ENCODE measurements at regions not wholly inside any gene's neighbourhood (a gene's known extent, or its start where the extent isn't known, plus 50 kb on each side); places are given as distances from the start of the nearest gene placed in this dataset.
"Not testable (repeated sequence)": the region's sequence is repeated elsewhere in the genome, so short reads cannot be mapped to it uniquely, and the experiment has no call there.

DNA sequence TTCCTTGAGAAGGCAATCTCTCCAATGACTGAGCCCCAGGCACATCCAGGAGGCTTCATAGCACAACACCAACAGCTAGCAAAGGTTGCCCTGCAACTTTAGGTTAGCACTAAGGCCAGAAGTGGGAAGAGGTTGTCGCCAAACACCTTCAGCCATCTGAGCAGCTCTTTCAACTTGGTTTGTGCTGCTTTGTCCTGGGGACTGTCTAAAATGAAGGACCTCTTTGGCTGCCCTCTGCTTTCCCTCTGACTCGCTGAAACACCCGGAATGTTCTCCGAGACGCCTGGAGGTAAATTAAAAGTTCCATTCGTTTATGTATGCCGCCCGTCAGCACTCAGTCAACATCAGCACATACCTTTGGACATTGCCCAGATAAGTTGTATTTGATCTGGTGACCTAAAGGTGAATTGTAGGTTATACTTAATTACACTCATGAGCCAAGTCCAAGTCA, 121.2 kb upstream of the NR2F2 start:
- H3K4me1 ChIP-seq (ENCODE audit: control insufficient read depth, insufficient read depth, low read length): no peaks in the 10 kb centered on the region
- H3K36me3 ChIP-seq (ENCODE audit: control insufficient read depth, insufficient read depth, low read length): no peaks in the 10 kb centered on the region
- H3K4me3 ChIP-seq (ENCODE audit: low read depth, low read length): no peak overlapping the region
- no peaks in the 10 kb centered on the region for H3K27me3 ChIP-seq (ENCODE audit: control insufficient read depth, insufficient read depth, low read length)
- no peaks in the 10 kb centered on the region for H3K9me3 ChIP-seq (ENCODE audit: control insufficient read depth, insufficient read depth, low read length)
- H3K9ac ChIP-seq (ENCODE audit: low read depth, low read length): no peak overlapping the region
- peak overlapping the region; percentile 28 for H3K27ac ChIP-seq (ENCODE audit: low read depth, low read length)

DNA sequence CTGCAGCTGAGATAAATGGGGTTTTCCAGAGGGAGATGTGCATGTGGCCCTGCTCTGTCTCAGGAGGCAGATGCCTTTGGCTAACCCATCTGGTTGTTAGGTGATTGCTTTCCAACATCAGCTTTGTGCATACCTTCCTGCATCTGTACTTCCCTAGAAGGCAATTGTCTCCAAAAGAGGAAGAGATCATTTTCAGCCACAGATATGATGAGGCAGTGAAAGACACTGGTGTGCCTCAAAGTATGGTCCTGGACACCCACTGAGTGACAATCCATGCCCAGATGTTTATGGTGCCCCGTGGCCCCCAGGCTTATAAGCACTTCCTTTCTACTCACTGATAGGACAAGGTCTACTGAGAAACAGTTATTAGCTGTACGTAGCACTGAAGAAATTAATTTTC, 117.5 kb upstream of the NR2F2 start:
- H3K36me3 ChIP-seq (ENCODE audit: control insufficient read depth, insufficient read depth, low read length): no peaks in the 10 kb centered on the region
- H3K4me3 ChIP-seq (ENCODE audit: low read depth, low read length): no peak overlapping the region
- H3K4me1 ChIP-seq (ENCODE audit: control insufficient read depth, insufficient read depth, low read length): no peaks in the 10 kb centered on the region
- H3K27me3 ChIP-seq (ENCODE audit: control insufficient read depth, insufficient read depth, low read length): no peaks in the 10 kb centered on the region
- no peaks in the 10 kb centered on the region for H3K9me3 ChIP-seq (ENCODE audit: control insufficient read depth, insufficient read depth, low read length)
- no peak overlapping the region for H3K9ac ChIP-seq (ENCODE audit: low read depth, low read length)
- H3K27ac ChIP-seq (ENCODE audit: low read depth, low read length): no peak overlapping the region

- Histone ChIP-seq H3K9ac (ENCODE audit: low read depth, low read length) (no peak overlapping the region), H3K27ac (ENCODE audit: low read depth, low read length) (no peak overlapping the region), H3K4me3 (ENCODE audit: low read depth, low read length) (no peak overlapping the region), H3K27me3 (ENCODE audit: control insufficient read depth, insufficient read depth, low read length) (no peaks in the 10 kb centered on the region), H3K4me1 (ENCODE audit: control insufficient read depth, insufficient read depth, low read length) (no peaks in the 10 kb centered on the region), H3K9me3 (ENCODE audit: control insufficient read depth, insufficient read depth, low read length) (no peaks in the 10 kb centered on the region), H3K36me3 (ENCODE audit: control insufficient read depth, insufficient read depth, low read length) (no peaks in the 10 kb centered on the region)
These were observed 116.6 kb upstream of the NR2F2 start for GRCh38 chr15:96213896-96214295.

- H3K4me3 ChIP-seq (ENCODE audit: low read depth, low read length); H3K4me1 ChIP-seq (ENCODE audit: control insufficient read depth, insufficient read depth, low read length); H3K9ac ChIP-seq (ENCODE audit: low read depth, low read length); H3K36me3 ChIP-seq (ENCODE audit: control insufficient read depth, insufficient read depth, low read length); H3K27me3 ChIP-seq (ENCODE audit: control insufficient read depth, insufficient read depth, low read length); H3K9me3 ChIP-seq (ENCODE audit: control insufficient read depth, insufficient read depth, low read length); H3K27ac ChIP-seq (ENCODE audit: low read depth, low read length): not testable (repeated sequence)
These were observed 114.0 kb upstream of the NR2F2 start for GRCh38 chr15:96216481-96216880.

DNA sequence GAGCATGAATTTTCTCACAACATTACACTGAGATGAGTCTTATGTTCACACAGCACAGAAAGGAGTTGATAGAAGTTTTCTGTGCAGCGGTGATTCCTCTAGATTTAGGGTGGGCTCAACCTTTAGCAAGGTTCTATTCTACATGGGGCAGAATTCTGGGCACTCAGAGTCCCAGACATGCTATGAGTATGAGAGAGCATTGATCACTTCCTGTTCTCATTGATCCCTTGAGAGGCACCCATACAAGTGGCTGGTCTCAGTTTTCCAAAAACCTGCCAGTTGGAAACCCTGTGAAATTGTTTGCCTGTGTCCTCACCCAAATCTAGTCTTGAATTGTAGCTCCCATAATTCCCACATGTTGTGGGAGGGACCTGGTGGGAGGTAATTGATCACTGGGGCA, 112.5 kb upstream of the NR2F2 start:
- no peaks in the 10 kb centered on the region for H3K27me3 ChIP-seq (ENCODE audit: control insufficient read depth, insufficient read depth, low read length)
- no peak overlapping the region for H3K9ac ChIP-seq (ENCODE audit: low read depth, low read length)
- no peaks in the 10 kb centered on the region for H3K9me3 ChIP-seq (ENCODE audit: control insufficient read depth, insufficient read depth, low read length)
- no peak overlapping the region for H3K4me3 ChIP-seq (ENCODE audit: low read depth, low read length)
- H3K36me3 ChIP-seq (ENCODE audit: control insufficient read depth, insufficient read depth, low read length): no peaks in the 10 kb centered on the region
- no peaks in the 10 kb centered on the region for H3K4me1 ChIP-seq (ENCODE audit: control insufficient read depth, insufficient read depth, low read length)
- no peak overlapping the region for H3K27ac ChIP-seq (ENCODE audit: low read depth, low read length)

- no peak overlapping the region for H3K9ac ChIP-seq (ENCODE audit: low read depth, low read length)
- H3K27me3 ChIP-seq (ENCODE audit: control insufficient read depth, insufficient read depth, low read length): peaks cover 2% of the 10 kb centered on the region; the same call in 1 of the 2 replicates
- no peak overlapping the region for H3K27ac ChIP-seq (ENCODE audit: low read depth, low read length)
- H3K9me3 ChIP-seq (ENCODE audit: control insufficient read depth, insufficient read depth, low read length): no peaks in the 10 kb centered on the region
- no peak overlapping the region for H3K4me3 ChIP-seq (ENCODE audit: low read depth, low read length)
- no peaks in the 10 kb centered on the region for H3K36me3 ChIP-seq (ENCODE audit: control insufficient read depth, insufficient read depth, low read length)
- H3K4me1 ChIP-seq (ENCODE audit: control insufficient read depth, insufficient read depth, low read length): no peaks in the 10 kb centered on the region
These were observed 111.7 kb upstream of the NR2F2 start for GRCh38 chr15:96218623-96219455.

DNA sequence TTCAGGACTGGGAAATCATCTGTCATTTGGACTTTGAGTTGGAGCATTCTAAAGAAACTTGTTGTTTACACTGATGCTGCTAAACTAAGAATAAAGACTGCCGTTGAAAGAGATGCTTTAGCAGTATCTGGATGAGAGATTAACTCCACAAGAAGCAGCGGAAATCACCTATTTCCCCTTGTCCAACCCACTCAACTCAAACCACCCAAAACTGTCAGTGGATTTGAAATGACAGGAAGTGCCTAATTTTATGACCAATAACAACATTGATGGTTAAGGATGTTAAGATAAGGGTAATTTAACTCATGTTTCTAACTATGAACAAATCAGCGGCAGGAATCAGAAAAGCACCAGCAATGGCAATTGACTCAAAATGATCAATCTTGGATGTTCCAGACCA, 110.8 kb upstream of the NR2F2 start:
- Histone ChIP-seq H3K27ac (ENCODE audit: low read depth, low read length) (no peak overlapping the region), H3K4me3 (ENCODE audit: low read depth, low read length) (no peak overlapping the region), H3K4me1 (ENCODE audit: control insufficient read depth, insufficient read depth, low read length) (no peaks in the 10 kb centered on the region), H3K27me3 (ENCODE audit: control insufficient read depth, insufficient read depth, low read length) (peaks cover 5% of the 10 kb centered on the region; the same call in 1 of the 2 replicates), H3K9ac (ENCODE audit: low read depth, low read length) (no peak overlapping the region), H3K9me3 (ENCODE audit: control insufficient read depth, insufficient read depth, low read length) (no peaks in the 10 kb centered on the region), H3K36me3 (ENCODE audit: control insufficient read depth, insufficient read depth, low read length) (no peaks in the 10 kb centered on the region)

GRCh38 chr15:96220657-96221056, 109.8 kb upstream of the NR2F2 start:
- Histone ChIP-seq H3K4me3 (ENCODE audit: low read depth, low read length) (no peak overlapping the region), H3K36me3 (ENCODE audit: control insufficient read depth, insufficient read depth, low read length) (no peaks in the 10 kb centered on the region), H3K9me3 (ENCODE audit: control insufficient read depth, insufficient read depth, low read length) (no peaks in the 10 kb centered on the region), H3K27ac (ENCODE audit: low read depth, low read length) (no peak overlapping the region), H3K27me3 (ENCODE audit: control insufficient read depth, insufficient read depth, low read length) (peaks cover 5% of the 10 kb centered on the region; the same call in 1 of the 2 replicates), H3K9ac (ENCODE audit: low read depth, low read length) (no peak overlapping the region), H3K4me1 (ENCODE audit: control insufficient read depth, insufficient read depth, low read length) (no peaks in the 10 kb centered on the region)

GRCh38 chr15:96222981-96223380, 107.5 kb upstream of the NR2F2 start:
- H3K4me1 ChIP-seq (ENCODE audit: control insufficient read depth, insufficient read depth, low read length): no peaks in the 10 kb centered on the region
- H3K9ac ChIP-seq (ENCODE audit: low read depth, low read length): no peak overlapping the region
- peaks cover 5% of the 10 kb centered on the region; the same call in 1 of the 2 replicates for H3K27me3 ChIP-seq (ENCODE audit: control insufficient read depth, insufficient read depth, low read length)
- no peaks in the 10 kb centered on the region for H3K9me3 ChIP-seq (ENCODE audit: control insufficient read depth, insufficient read depth, low read length)
- H3K4me3 ChIP-seq (ENCODE audit: low read depth, low read length): no peak overlapping the region
- no peaks in the 10 kb centered on the region for H3K36me3 ChIP-seq (ENCODE audit: control insufficient read depth, insufficient read depth, low read length)
- H3K27ac ChIP-seq (ENCODE audit: low read depth, low read length): no peak overlapping the region

- Histone ChIP-seq H3K27ac (ENCODE audit: low read depth, low read length) (no peak overlapping the region), H3K4me1 (ENCODE audit: control insufficient read depth, insufficient read depth, low read length) (no peaks in the 10 kb centered on the region), H3K9me3 (ENCODE audit: control insufficient read depth, insufficient read depth, low read length) (no peaks in the 10 kb centered on the region), H3K27me3 (ENCODE audit: control insufficient read depth, insufficient read depth, low read length) (peaks cover 5% of the 10 kb centered on the region; the same call in 1 of the 2 replicates), H3K4me3 (ENCODE audit: low read depth, low read length) (no peak overlapping the region), H3K36me3 (ENCODE audit: control insufficient read depth, insufficient read depth, low read length) (no peaks in the 10 kb centered on the region), H3K9ac (ENCODE audit: low read depth, low read length) (no peak overlapping the region)
These were observed 106.6 kb upstream of the NR2F2 start for GRCh38 chr15:96223939-96224338.

DNA sequence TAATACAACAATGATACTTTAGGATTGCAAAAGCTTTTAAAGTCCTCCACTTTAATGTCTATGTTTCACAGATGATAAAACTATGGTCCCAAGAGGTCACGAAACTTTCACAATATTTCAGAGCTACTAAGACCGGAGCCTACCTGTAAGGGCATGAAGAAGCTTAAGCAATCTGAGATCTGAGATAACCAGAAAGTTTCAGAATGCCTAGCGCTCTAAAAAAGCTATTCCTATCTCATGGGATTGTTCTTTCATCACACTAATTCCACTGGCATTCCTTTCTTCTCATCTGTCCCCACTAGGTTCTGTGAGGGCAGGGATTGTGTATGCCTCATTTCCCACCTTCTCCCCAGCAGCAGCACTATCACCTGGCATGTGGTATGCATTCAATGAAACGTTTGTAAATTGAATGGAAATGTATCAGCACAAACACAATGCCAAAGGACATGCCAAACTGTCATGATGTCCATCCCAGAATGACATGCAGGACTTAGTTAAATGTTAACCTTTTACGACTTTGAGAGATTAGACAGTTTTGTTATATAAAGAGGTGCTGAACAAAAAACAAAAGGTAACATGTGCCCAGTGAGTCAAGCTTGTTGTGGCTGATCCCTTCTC, 104.7 kb upstream of the NR2F2 start:
- Histone ChIP-seq H3K4me3 (ENCODE audit: low read depth, low read length) (no peak overlapping the region), H3K9ac (ENCODE audit: low read depth, low read length) (no peak overlapping the region), H3K27me3 (ENCODE audit: control insufficient read depth, insufficient read depth, low read length) (peaks cover 5% of the 10 kb centered on the region; the same call in 1 of the 2 replicates)

More for the DNA sequence above, 104.7 kb upstream of the NR2F2 start:
- Histone ChIP-seq H3K9me3 (ENCODE audit: control insufficient read depth, insufficient read depth, low read length) (no peaks in the 10 kb centered on the region), H3K4me1 (ENCODE audit: control insufficient read depth, insufficient read depth, low read length) (peaks cover 7% of the 10 kb centered on the region), H3K27ac (ENCODE audit: low read depth, low read length) (no peak overlapping the region), H3K36me3 (ENCODE audit: control insufficient read depth, insufficient read depth, low read length) (no peaks in the 10 kb centered on the region)
